ENCODE measurements at regions not wholly inside any gene's neighbourhood (a gene's known extent, or its start where the extent isn't known, plus 50 kb on each side); places are given as distances from the start of the nearest gene placed in this dataset.

GRCh38 chr4:186901850-186902249 is 178.2 kb upstream of the FAT1 start:
- H3K36me3 Mint-ChIP-seq = peaks cover 6% of the 10 kb centered on the region
- no peaks in the 10 kb centered on the region for H3K4me1 Mint-ChIP-seq
- Histone ChIP-seq H3K9me3 (ENCODE audit: control insufficient read depth, insufficient read depth, low read length) (peaks cover 4% of the 10 kb centered on the region), H3K27ac (ENCODE audit: low read length) (no peak overlapping the region), H3K36me3 (ENCODE audit: control insufficient read depth, insufficient read depth, low read length) (no peaks in the 10 kb centered on the region), H3K4me1 (ENCODE audit: control insufficient read depth, insufficient read depth, low read length) (no peaks in the 10 kb centered on the region), H3K27me3 (ENCODE audit: control insufficient read depth, insufficient read depth, low read length) (no peaks in the 10 kb centered on the region), H3K4me3 (ENCODE audit: low read length) (no peak overlapping the region)
- intact Hi-C loops (cut with micrococcal nuclease) = no loop called here
- peaks cover 18 to 25% of the 10 kb centered on the region in 2 donors for H3K9me3 Mint-ChIP-seq
- no peak for DNase-seq
- H3K27me3 Mint-ChIP-seq (ENCODE audit: low read depth in 2 of 2) = no peaks in the 10 kb centered on the region
- no peak overlapping the region for H3K27ac Mint-ChIP-seq
- no peak for ATAC-seq
- no peak overlapping the region for H3K4me3 Mint-ChIP-seq
- 78% methylated on average over 3 of the region's 3 CpGs for WGBS (ENCODE audit: insufficient coverage)
- no peak for TF ChIP-seq CTCF (IDR thresholded peaks at IDR 0.05)

DNA sequence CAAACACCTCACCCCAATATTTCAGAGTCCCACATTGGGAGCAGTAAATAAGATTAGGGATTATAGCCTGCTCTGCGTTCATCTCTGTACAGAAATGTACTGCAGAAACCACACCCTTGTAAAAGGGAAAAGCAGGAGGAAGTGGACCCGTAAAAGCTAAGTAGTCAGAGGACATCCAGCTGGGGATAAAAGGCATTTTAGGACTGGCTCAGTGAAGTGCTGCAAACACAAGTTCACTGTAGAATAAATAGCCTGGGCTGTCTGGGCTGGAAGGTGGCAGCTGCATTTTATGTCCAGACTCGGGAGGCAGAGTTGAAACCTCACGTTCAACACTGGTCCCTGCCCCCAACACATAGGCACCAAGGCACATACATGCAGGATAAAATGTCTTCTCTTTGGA is 178.7 kb upstream of the FAT1 start:
- no peaks in the 10 kb centered on the region for H3K27me3 Mint-ChIP-seq (ENCODE audit: low read depth in 2 of 2)
- H3K9me3 Mint-ChIP-seq = peaks cover 18 to 25% of the 10 kb centered on the region in 2 donors
- ATAC-seq = no peak
- H3K36me3 ChIP-seq (ENCODE audit: control insufficient read depth, insufficient read depth, low read length) = no peaks in the 10 kb centered on the region
- peaks cover 4% of the 10 kb centered on the region for H3K9me3 ChIP-seq (ENCODE audit: control insufficient read depth, insufficient read depth, low read length)
- no peaks in the 10 kb centered on the region for H3K4me1 Mint-ChIP-seq
- WGBS (ENCODE audit: insufficient coverage) = 47% methylated on average over 4 of the region's 4 CpGs
- intact Hi-C loops (cut with micrococcal nuclease) = no loop called here
- peaks cover under 1% of the 10 kb centered on the region for H3K36me3 Mint-ChIP-seq
- no peak for TF ChIP-seq CTCF (IDR thresholded peaks at IDR 0.05)
- no peak overlapping the region for H3K4me3 Mint-ChIP-seq
- no peaks in the 10 kb centered on the region for H3K27me3 ChIP-seq (ENCODE audit: control insufficient read depth, insufficient read depth, low read length)
- H3K4me3 ChIP-seq (ENCODE audit: low read length) = no peak overlapping the region
- no peak for DNase-seq
- H3K4me1 ChIP-seq (ENCODE audit: control insufficient read depth, insufficient read depth, low read length) = no peaks in the 10 kb centered on the region
- no peak overlapping the region for H3K27ac ChIP-seq (ENCODE audit: low read length)
- no peak overlapping the region for H3K27ac Mint-ChIP-seq

GRCh38 chr4:186904101-186904500 is 180.4 kb upstream of the FAT1 start:
- H3K9me3 Mint-ChIP-seq = peaks cover 18 to 27% of the 10 kb centered on the region in 2 donors
- Histone ChIP-seq H3K36me3 (ENCODE audit: control insufficient read depth, insufficient read depth, low read length) (no peaks in the 10 kb centered on the region), H3K27me3 (ENCODE audit: control insufficient read depth, insufficient read depth, low read length) (no peaks in the 10 kb centered on the region), H3K27ac (ENCODE audit: low read length) (no peak overlapping the region), H3K9me3 (ENCODE audit: control insufficient read depth, insufficient read depth, low read length) (peaks cover 4% of the 10 kb centered on the region), H3K4me3 (ENCODE audit: low read length) (no peak overlapping the region), H3K4me1 (ENCODE audit: control insufficient read depth, insufficient read depth, low read length) (no peaks in the 10 kb centered on the region)
- ATAC-seq (no peak), DNase-seq (no peak)
- no peaks in the 10 kb centered on the region for H3K4me1 Mint-ChIP-seq
- no peak for TF ChIP-seq CTCF (IDR thresholded peaks at IDR 0.05)
- no peak overlapping the region for H3K4me3 Mint-ChIP-seq
- intact Hi-C loops (cut with micrococcal nuclease) = no loop called here
- no peaks in the 10 kb centered on the region for H3K36me3 Mint-ChIP-seq
- H3K27ac Mint-ChIP-seq = no peak overlapping the region
- H3K27me3 Mint-ChIP-seq (ENCODE audit: low read depth in 2 of 2) = no peaks in the 10 kb centered on the region
- WGBS (ENCODE audit: insufficient coverage) = 50% methylated on average over 1 of the region's 2 CpGs

DNA sequence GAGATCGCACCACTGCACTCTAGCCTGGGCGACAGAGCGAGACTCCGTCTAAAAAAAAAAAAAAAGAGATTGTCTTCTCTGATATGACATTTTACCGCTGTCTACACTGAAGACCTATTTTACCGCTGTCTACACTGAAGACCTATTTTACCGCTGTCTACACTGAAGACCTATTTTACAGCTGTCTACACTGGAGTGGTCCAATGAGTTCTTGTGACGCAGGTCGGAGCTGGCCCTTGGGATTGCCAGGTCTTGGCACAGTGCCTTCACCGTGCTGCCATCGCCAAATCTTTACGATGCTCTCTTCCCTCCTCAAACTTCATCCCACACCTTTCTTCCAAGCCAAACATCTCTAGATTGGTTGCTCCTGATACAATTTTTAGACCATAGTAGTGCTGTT is 183.1 kb upstream of the FAT1 start:
- no peak for DNase-seq
- ATAC-seq = no peak
- Histone ChIP-seq H3K36me3 (ENCODE audit: control insufficient read depth, insufficient read depth, low read length) (no peaks in the 10 kb centered on the region), H3K27ac (ENCODE audit: low read length) (no peak overlapping the region), H3K4me3 (ENCODE audit: low read length) (no peak overlapping the region), H3K9me3 (ENCODE audit: control insufficient read depth, insufficient read depth, low read length) (no peaks in the 10 kb centered on the region), H3K27me3 (ENCODE audit: control insufficient read depth, insufficient read depth, low read length) (no peaks in the 10 kb centered on the region), H3K4me1 (ENCODE audit: control insufficient read depth, insufficient read depth, low read length) (no peaks in the 10 kb centered on the region)
- Mint-ChIP-seq H3K4me1 (no peaks in the 10 kb centered on the region), H3K9me3 (peaks cover 22 to 28% of the 10 kb centered on the region in 2 donors), H3K36me3 (peaks cover 7% of the 10 kb centered on the region), H3K4me3 (no peak overlapping the region), H3K27me3 (ENCODE audit: low read depth in 2 of 2) (no peaks in the 10 kb centered on the region), H3K27ac (no peak overlapping the region)
- 89% methylated on average over 12 of the region's 12 CpGs for WGBS (ENCODE audit: insufficient coverage)
- TF ChIP-seq CTCF (IDR thresholded peaks at IDR 0.05) = no peak
- intact Hi-C loops (cut with micrococcal nuclease) = no loop called here
